ENCODE measurements at regions not wholly inside any gene's neighbourhood (a gene's known extent, or its start where the extent isn't known, plus 50 kb on each side); places are given as distances from the start of the nearest gene placed in this dataset.

GRCh38 chr9:38289236-38289865, 103.2 kb upstream of the ALDH1B1 start:
- Histone ChIP-seq H3K36me3 (ENCODE audit: control insufficient read depth in 2 of 4, insufficient read depth in 4 of 4, low read length in 3 of 4) (no peaks in the 10 kb centered on the region), H2BK20ac (ENCODE audit: low read length) (no peak overlapping the region), H3K4me3 (ENCODE audit: extremely low read depth in 1 of 4, insufficient read depth in 2 of 4, low read depth in 3 of 4, low read length in 4 of 4) (no peak overlapping the region), H3K14ac (ENCODE audit: insufficient read length) (no peak overlapping the region), H3K9me3 (ENCODE audit: insufficient read depth in 2 of 2, low read depth in 1 of 2, low read length in 1 of 2) (no peaks in the 10 kb centered on the region), H3K4me1 (replicated peaks in 1 of 4; ENCODE audit: control insufficient read depth in 3 of 4, insufficient read depth in 4 of 4, low read length in 3 of 4) (peaks cover 3 to 7% (median 5%) of the 10 kb centered on the region in 4 experiments), H2BK12ac (ENCODE audit: low read depth, low read length) (no peak overlapping the region), H3K23me2 (ENCODE audit: low read depth, low read length) (no peaks in the 10 kb centered on the region), H3K56ac (replicated peaks; ENCODE audit: insufficient read length, low read depth, low read length) (no peak overlapping the region), H2BK15ac (ENCODE audit: low read length) (no peak overlapping the region), H2BK120ac (replicated peaks; ENCODE audit: low read depth, low read length) (no peak overlapping the region), H3K18ac (ENCODE audit: extremely low read depth, low read length) (no peak overlapping the region), H4K8ac (ENCODE audit: extremely low read depth, insufficient read depth, low read length) (no peak overlapping the region), H3K27me3 (replicated peaks in 1 of 4; ENCODE audit: control insufficient read depth in 3 of 4, extremely low read depth in 1 of 4, insufficient read depth in 3 of 4, low read length in 3 of 4) (no peaks in the 10 kb centered on the region), H2AFZ (ENCODE audit: low read length) (no peak overlapping the region), H2BK5ac (ENCODE audit: low read depth, low read length) (no peak overlapping the region), H2AK5ac (ENCODE audit: low read depth, low read length) (no peak overlapping the region), H3K79me1 (ENCODE audit: low read depth, low read length) (no peaks in the 10 kb centered on the region), H3K4me2 (ENCODE audit: insufficient read depth in 1 of 2, low read depth in 2 of 2, low read length in 2 of 2) (no peak overlapping the region), H3K23ac (ENCODE audit: insufficient read length) (no peak overlapping the region), H3K27ac (ENCODE audit: low read depth, low read length) (no peak overlapping the region), H3K9ac (replicated peaks in 1 of 4; ENCODE audit: extremely low read depth in 1 of 4, low read depth in 3 of 4, low read length in 3 of 4) (no peak overlapping the region), H4K5ac (ENCODE audit: insufficient read length, low read depth, low read length) (no peak overlapping the region), H4K91ac (replicated peaks; ENCODE audit: insufficient read length, low read length) (no peak overlapping the region), H3K79me2 (ENCODE audit: control insufficient read depth in 1 of 2, insufficient read depth in 2 of 2, low read length in 2 of 2) (no peaks in the 10 kb centered on the region), H4K20me1 (replicated peaks in 1 of 2; ENCODE audit: control insufficient read depth in 1 of 2, insufficient read depth in 2 of 2, low read length in 2 of 2) (no peaks in the 10 kb centered on the region), H3K4ac (replicated peaks; ENCODE audit: insufficient read length, low read depth, low read length) (no peak overlapping the region)
- FAIRE-seq (no peak), DNase-seq (ENCODE audit: low read depth in 1 of 2, low spot score in 2 of 2) (no peak)
- ChIA-PET POLR2A (ENCODE audit: partially characterized antibody) (no interaction called here), CTCF (ENCODE audit: partially characterized antibody) (interaction anchor here (1.1 kb wide), 1 partner anchor 25 kb away, joined by 3 read pairs; no protein-coding TSS in a partner anchor)
- WGBS, 2 experiments (ENCODE audit: extremely low coverage in 1 of 2, insufficient coverage in 1 of 2, insufficient read length in 1 of 2, insufficient replicate concordance in 2 of 2, low coverage in 1 of 2, low lambda C conversion rate in 2 of 2, missing lambda C conversion rate in 1 of 2): 85% methylated on average over 4 of the region's 4 CpGs; no CpG with 5 or more reads in 1 of the 2 experiments
- TF ChIP-seq SP1 (IDR thresholded peaks at IDR 0.05; ENCODE audit: low read depth, low read length) (no peak), TAF7 (optimal IDR thresholded peaks at IDR 0.05; ENCODE audit: borderline replicate concordance, low read depth, low read length) (no peak), TCF12 (IDR thresholded peaks at IDR 0.05; ENCODE audit: low read depth, low read length) (no peak), TAF1 (IDR thresholded peaks at IDR 0.05; ENCODE audit: low read depth, low read length) (no peak)

All from H1 (cell line).